Caco-2 (cell line): ENCODE measurements at regions not wholly inside any gene's neighbourhood (a gene's known extent, or its start where the extent isn't known, plus 50 kb on each side); places are given as distances from the start of the nearest gene placed in this dataset.
"Not testable (repeated sequence)": the region's sequence is repeated elsewhere in the genome, so short reads cannot be mapped to it uniquely, and the experiment has no call there.

Experiments
- BruUV-seq: library from RNA; stranded (reverse); fragments of 400-500 nt; replicated peaks from 2 replicates; lab custom pipeline; 2021; lab: Mats Ljungman, UMichigan
- CTCF ChIA-PET: fragments of 300-600 bp; sonication (Branson Sonifier 250); formaldehyde crosslinking; loops from one replicate; lab custom pipeline; 2022; ENCODE audit warnings: antibody characterized with exemption; lab: Charles Lee
- POLR2A ChIA-PET: fragments of 300-600 bp; sonication (Branson Sonifier 250); formaldehyde crosslinking; loops from one replicate; lab custom pipeline; 2022; ENCODE audit warnings: antibody characterized with exemption; lab: Charles Lee
- DNase-seq, 2 experiments: peaks; one replicate each; pipeline versions ENCODE4 v3.0.0 to v3.0.0-alpha.2; 2020 to 2022
- H3K27me3 ChIP-seq: replicated peaks from 2 replicates; pipeline ENCODE4 v1.6.0; 2011; ENCODE audit warnings: low read length; ENCODE audit not compliant: control insufficient read depth, insufficient read depth
- H3K36me3 ChIP-seq: 2 replicates; pipeline ENCODE4 v1.5.1; 2011; ENCODE audit warnings: low read length; ENCODE audit not compliant: control insufficient read depth, insufficient read depth
- H3K4me1 ChIP-seq: fragments of 250-450 bp; sonication (Bioruptor Pico); 2 replicates; pipeline ENCODE4 v1.5.1; 2020; ENCODE audit warnings: mild to moderate bottlenecking
- H3K4me3 ChIP-seq: 2 replicates; pipeline ENCODE4 v1.5.1; 2011; ENCODE audit warnings: low read depth, mild to moderate bottlenecking, control low read depth, low read length
- H3K9me3 ChIP-seq: fragments of 250-450 bp; sonication (Bioruptor Pico); 2 replicates; pipeline ENCODE4 v1.5.1; 2020; ENCODE audit warnings: mild to moderate bottlenecking, moderate library complexity
- H3K27ac Mint-ChIP-seq: one replicate; pipeline ENCODE4 v1.8.0; 2022; ENCODE audit warnings: mixed read lengths; ENCODE audit not compliant: unreplicated experiment
- H3K27me3 Mint-ChIP-seq: one replicate; pipeline ENCODE4 v1.8.0; 2022; ENCODE audit warnings: mixed read lengths; ENCODE audit not compliant: insufficient read depth, unreplicated experiment
- H3K36me3 Mint-ChIP-seq: one replicate; pipeline ENCODE4 v1.8.0; 2022; ENCODE audit warnings: mild to moderate bottlenecking, mixed read lengths; ENCODE audit not compliant: insufficient read depth, unreplicated experiment
- H3K4me1 Mint-ChIP-seq: one replicate; pipeline ENCODE4 v1.8.0; 2022; ENCODE audit warnings: low read depth, mixed read lengths; ENCODE audit not compliant: unreplicated experiment
- H3K4me3 Mint-ChIP-seq: one replicate; pipeline ENCODE4 v1.8.0; 2022; ENCODE audit warnings: mild to moderate bottlenecking, moderate library complexity, mixed read lengths; ENCODE audit not compliant: unreplicated experiment
- H3K9me3 Mint-ChIP-seq: one replicate; pipeline ENCODE4 v1.8.0; 2022; ENCODE audit warnings: mixed read lengths; ENCODE audit not compliant: unreplicated experiment
- intact Hi-C: fragments of 100-400 bp; cut with micrococcal nuclease; formaldehyde crosslinking; loops from one replicate; pipeline ENCODE4 v1.10.0; 2022; ENCODE audit not compliant: unreplicated experiment
- TF ChIP-seq, protein P1 (sequence below), 2 experiments: fragments of 200-600 bp in 1 of 2; IDR thresholded peaks; 1 replicate in 1 of 2; 2 replicates in 1 of 2; pipeline versions ENCODE4 v1.5.1 to v1.8.0; 2011 to 2022; ENCODE audit warnings: antibody characterized with exemption in 1 of 2, control low read depth in 1 of 2, inconsistent platforms in 1 of 2, low read depth in 1 of 2, low read length in 1 of 2, mild to moderate bottlenecking in 1 of 2, moderate library complexity in 1 of 2; ENCODE audit not compliant: insufficient read depth in 1 of 2, severe bottlenecking in 1 of 2, unreplicated experiment in 1 of 2

DNA sequence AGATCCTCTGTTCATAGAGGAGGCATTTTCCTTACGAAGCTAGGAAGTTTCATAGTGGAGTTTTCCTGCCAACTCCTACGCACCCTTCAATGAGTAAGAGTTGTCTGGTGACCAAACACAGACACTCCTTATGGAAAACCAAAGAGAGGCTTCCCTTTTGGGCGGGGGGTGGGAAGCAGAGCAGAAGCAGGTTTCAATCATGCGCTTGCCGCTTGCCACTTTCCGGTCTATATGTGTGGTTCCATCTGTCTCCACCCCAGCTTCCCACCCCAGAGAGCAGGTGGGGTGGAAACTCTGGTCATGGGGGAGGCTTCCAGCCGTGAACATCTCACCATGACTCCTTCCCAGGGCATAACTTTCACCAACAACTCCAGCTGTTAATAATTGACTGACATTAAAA is 68.8 kb upstream of the GRB10 start:
- ChIA-PET POLR2A (no interaction called here), CTCF (no interaction called here)
- TF ChIP-seq, protein P1, sequence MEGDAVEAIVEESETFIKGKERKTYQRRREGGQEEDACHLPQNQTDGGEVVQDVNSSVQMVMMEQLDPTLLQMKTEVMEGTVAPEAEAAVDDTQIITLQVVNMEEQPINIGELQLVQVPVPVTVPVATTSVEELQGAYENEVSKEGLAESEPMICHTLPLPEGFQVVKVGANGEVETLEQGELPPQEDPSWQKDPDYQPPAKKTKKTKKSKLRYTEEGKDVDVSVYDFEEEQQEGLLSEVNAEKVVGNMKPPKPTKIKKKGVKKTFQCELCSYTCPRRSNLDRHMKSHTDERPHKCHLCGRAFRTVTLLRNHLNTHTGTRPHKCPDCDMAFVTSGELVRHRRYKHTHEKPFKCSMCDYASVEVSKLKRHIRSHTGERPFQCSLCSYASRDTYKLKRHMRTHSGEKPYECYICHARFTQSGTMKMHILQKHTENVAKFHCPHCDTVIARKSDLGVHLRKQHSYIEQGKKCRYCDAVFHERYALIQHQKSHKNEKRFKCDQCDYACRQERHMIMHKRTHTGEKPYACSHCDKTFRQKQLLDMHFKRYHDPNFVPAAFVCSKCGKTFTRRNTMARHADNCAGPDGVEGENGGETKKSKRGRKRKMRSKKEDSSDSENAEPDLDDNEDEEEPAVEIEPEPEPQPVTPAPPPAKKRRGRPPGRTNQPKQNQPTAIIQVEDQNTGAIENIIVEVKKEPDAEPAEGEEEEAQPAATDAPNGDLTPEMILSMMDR (IDR thresholded peaks at IDR 0.05; ENCODE audit: insufficient read depth in 1 of 2, low read depth in 1 of 2, low read length in 1 of 2, severe bottlenecking in 1 of 2, unreplicated experiment in 1 of 2), result no peak
- Histone ChIP-seq H3K4me3 (no peak overlapping the region), H3K4me1 (peaks cover 11% of the 10 kb centered on the region), H3K27me3 (no peaks in the 10 kb centered on the region; the same call in 1 of the 2 replicates), H3K36me3 (no peaks in the 10 kb centered on the region), H3K9me3 (no peaks in the 10 kb centered on the region)
- Mint-ChIP-seq H3K27ac (no peak overlapping the region), H3K4me3 (no peak overlapping the region), H3K9me3 (no peaks in the 10 kb centered on the region), H3K4me1 (no peaks in the 10 kb centered on the region), H3K27me3 (peaks cover 6% of the 10 kb centered on the region), H3K36me3 (no peaks in the 10 kb centered on the region)
- intact Hi-C loops, result no loop called here
- BruUV-seq, result no TSS peak
- no peak for DNase-seq

DNA sequence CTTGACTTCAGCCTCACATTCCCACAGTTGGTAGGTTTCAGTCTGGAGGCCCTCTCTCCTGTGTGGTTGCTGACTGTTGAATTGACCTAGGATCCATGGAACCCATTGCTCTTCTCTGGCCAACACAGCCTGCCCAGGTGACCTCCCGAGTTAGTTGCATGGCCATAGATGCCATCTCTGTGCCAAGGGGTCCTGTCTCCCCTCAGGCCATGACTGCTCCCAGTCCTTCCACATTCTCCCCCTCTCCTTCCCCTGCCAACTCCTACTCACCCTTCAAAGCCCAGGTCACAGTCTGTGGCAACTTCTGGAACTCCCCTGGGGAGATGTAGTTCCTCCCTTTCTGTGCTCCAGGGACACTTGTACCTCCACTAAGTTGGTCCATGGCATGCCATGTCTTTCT is 67.3 kb upstream of the GRB10 start:
- H3K27me3 Mint-ChIP-seq, result peaks cover 6% of the 10 kb centered on the region
- H3K4me3 ChIP-seq, result no peak overlapping the region
- H3K27ac Mint-ChIP-seq, result no peak overlapping the region
- TF ChIP-seq, protein P1 (IDR thresholded peaks at IDR 0.05; ENCODE audit: insufficient read depth in 1 of 2, low read depth in 1 of 2, low read length in 1 of 2, severe bottlenecking in 1 of 2, unreplicated experiment in 1 of 2), result no peak
- H3K4me1 Mint-ChIP-seq, result no peaks in the 10 kb centered on the region
- H3K9me3 ChIP-seq, result no peaks in the 10 kb centered on the region
- BruUV-seq, result no TSS peak
- no peaks in the 10 kb centered on the region for H3K36me3 Mint-ChIP-seq
- H3K4me1 ChIP-seq, result peaks cover 6% of the 10 kb centered on the region
- H3K9me3 Mint-ChIP-seq, result no peaks in the 10 kb centered on the region
- H3K36me3 ChIP-seq, result no peaks in the 10 kb centered on the region
- H3K4me3 Mint-ChIP-seq, result no peak overlapping the region
- H3K27me3 ChIP-seq, result no peaks in the 10 kb centered on the region; the same call in 1 of the 2 replicates
- DNase-seq, result no peak
- ChIA-PET CTCF (no interaction called here), POLR2A (no interaction called here)
- intact Hi-C loops, result no loop called here

DNA sequence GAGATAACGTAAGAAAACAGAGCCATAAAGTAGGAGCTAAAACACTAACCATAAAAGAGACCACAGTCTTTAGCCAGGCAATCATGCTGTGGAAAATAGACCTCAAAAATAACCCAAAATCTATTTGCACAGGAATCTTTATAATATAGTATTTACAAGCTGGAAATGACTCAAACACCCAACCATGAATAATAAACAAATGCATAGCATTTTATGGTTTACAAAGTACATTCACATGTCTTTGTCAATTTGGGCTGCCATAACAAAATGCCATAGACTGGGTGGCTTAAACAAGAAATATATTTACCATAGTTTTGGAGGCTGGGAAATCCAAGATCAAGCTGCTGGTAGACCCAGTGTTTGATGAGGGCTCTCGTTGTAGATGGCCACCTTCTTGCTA is 65.5 kb upstream of the GRB10 start:
- no peak for DNase-seq
- Histone ChIP-seq H3K27me3 (no peaks in the 10 kb centered on the region; the same call in 1 of the 2 replicates), H3K9me3 (0 out of 2 replicates have a peak, but pooled peaks cover 3% of the 10 kb centered on the region), H3K4me1 (no peaks in the 10 kb centered on the region), H3K4me3 (no peak overlapping the region), H3K36me3 (no peaks in the 10 kb centered on the region)
- intact Hi-C loops, result no loop called here
- no peak overlapping the region for H3K4me3 Mint-ChIP-seq
- no peaks in the 10 kb centered on the region for H3K36me3 Mint-ChIP-seq
- H3K27me3 Mint-ChIP-seq, result peaks cover 6% of the 10 kb centered on the region
- ChIA-PET CTCF (no interaction called here), POLR2A (no interaction called here)
- TF ChIP-seq, protein P1 (IDR thresholded peaks at IDR 0.05; ENCODE audit: insufficient read depth in 1 of 2, low read depth in 1 of 2, low read length in 1 of 2, severe bottlenecking in 1 of 2, unreplicated experiment in 1 of 2), result no peak
- H3K9me3 Mint-ChIP-seq, result no peaks in the 10 kb centered on the region
- H3K4me1 Mint-ChIP-seq, result no peaks in the 10 kb centered on the region
- H3K27ac Mint-ChIP-seq, result no peak overlapping the region
- no TSS peak for BruUV-seq

DNA sequence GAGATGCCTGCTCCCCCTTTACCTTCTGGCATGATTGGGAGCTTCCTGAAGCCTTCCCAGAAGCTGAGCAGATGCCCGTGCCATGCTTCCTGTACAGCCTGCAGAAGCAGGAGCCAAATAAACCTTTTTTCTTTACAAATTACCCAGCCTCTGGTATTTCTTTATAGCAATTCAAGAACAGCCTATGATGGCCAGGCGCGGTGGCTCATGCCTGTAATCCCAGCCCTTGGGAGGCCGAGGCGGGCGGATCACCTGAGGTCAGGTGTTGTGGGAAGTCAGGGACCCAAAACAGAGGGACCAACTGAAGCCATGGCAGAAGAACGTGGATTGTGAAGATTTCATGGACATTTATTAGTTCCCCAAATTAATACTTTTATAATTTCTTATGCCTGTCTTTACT is 62.2 kb upstream of the GRB10 start:
- H3K4me3 ChIP-seq, H3K27me3 Mint-ChIP-seq, intact Hi-C loops, CTCF ChIA-PET, H3K27me3 ChIP-seq, BruUV-seq, H3K9me3 ChIP-seq, DNase-seq, H3K4me3 Mint-ChIP-seq, H3K4me1 Mint-ChIP-seq, POLR2A ChIA-PET, H3K36me3 Mint-ChIP-seq, H3K36me3 ChIP-seq, H3K9me3 Mint-ChIP-seq, H3K27ac Mint-ChIP-seq, H3K4me1 ChIP-seq: not testable (repeated sequence)
